ENCODE measurements at regions not wholly inside any gene's neighbourhood (a gene's known extent, or its start where the extent isn't known, plus 50 kb on each side); places are given as distances from the start of the nearest gene placed in this dataset.

GRCh38 chr15:31241888-31242522, 84.6 kb upstream of the KLF13 start:
- Histone ChIP-seq H3K9me3 (replicated peaks; ENCODE audit: control insufficient read depth, insufficient read depth, low read length) (no peaks in the 10 kb centered on the region), H3K9me1 (replicated peaks; ENCODE audit: control insufficient read depth, extremely low read depth, insufficient read depth, low read length) (no peaks in the 10 kb centered on the region), H3K4me2 (ENCODE audit: insufficient read depth, low read length) (no peak overlapping the region), H3K4me3 (replicated peaks in 1 of 3; ENCODE audit: insufficient read depth in 1 of 3, low read depth in 1 of 3, low read length in 3 of 3) (no peak overlapping the region), H2AFZ (ENCODE audit: low read depth, low read length) (no peak overlapping the region), H4K20me1 (replicated peaks; ENCODE audit: control insufficient read depth, extremely low read depth, insufficient read depth, low read length) (no peaks in the 10 kb centered on the region), H3K4me1 (ENCODE audit: control insufficient read depth, extremely low read depth, insufficient read depth, low read length) (no peaks in the 10 kb centered on the region), H3K36me3 (ENCODE audit: control insufficient read depth in 2 of 2, extremely low read depth in 1 of 2, insufficient read depth in 2 of 2, low read length in 2 of 2) (no peaks in the 10 kb centered on the region), H3K79me2 (ENCODE audit: control insufficient read depth, insufficient read depth, low read length) (no peaks in the 10 kb centered on the region), H3K9ac (replicated peaks; ENCODE audit: extremely low read depth, insufficient read depth, low read length) (no peak overlapping the region), H3K27ac (ENCODE audit: insufficient read depth, low read depth, low read length) (no peak overlapping the region), H3K27me3 (ENCODE audit: control insufficient read depth in 2 of 2, insufficient read depth in 2 of 2, low read length in 2 of 2) (no peaks in the 10 kb centered on the region)
- no TSS peak for BruUV-seq (replicated peaks)
- DNase-seq (ENCODE audit: low read depth, low spot score) (no peak), FAIRE-seq (no peak)
- dilution Hi-C loops (cut with MboI; ENCODE audit: extremely low pct_ligation_motif_present, low sequenced_read_pairs) = no loop called here
- TF ChIP-seq JUN (IDR thresholded peaks at IDR 0.05; ENCODE audit: borderline replicate concordance, insufficient read depth, insufficient read length, low read depth) = no peak
- no peak for TF ChIP-seq EZH2 (IDR thresholded peaks at IDR 0.05; ENCODE audit: borderline replicate concordance, low read depth, low read length, severe bottlenecking)
- no peak for TF ChIP-seq MYC (IDR thresholded peaks at IDR 0.05; ENCODE audit: low read depth, low read length)
- no peak for TF ChIP-seq POLR2AphosphoS5 (IDR thresholded peaks at IDR 0.05; ENCODE audit: insufficient read depth, low read depth, low read length)
- TF ChIP-seq FOS (IDR thresholded peaks at IDR 0.05; ENCODE audit: borderline replicate concordance, insufficient read depth, low read length) = no peak
- no peak for TF ChIP-seq POLR2A (IDR thresholded peaks at IDR 0.05; ENCODE audit: low read depth, low read length)
- TF ChIP-seq MAX (IDR thresholded peaks at IDR 0.05; ENCODE audit: insufficient read depth, insufficient read length) = no peak
- TF ChIP-seq, protein P1, sequence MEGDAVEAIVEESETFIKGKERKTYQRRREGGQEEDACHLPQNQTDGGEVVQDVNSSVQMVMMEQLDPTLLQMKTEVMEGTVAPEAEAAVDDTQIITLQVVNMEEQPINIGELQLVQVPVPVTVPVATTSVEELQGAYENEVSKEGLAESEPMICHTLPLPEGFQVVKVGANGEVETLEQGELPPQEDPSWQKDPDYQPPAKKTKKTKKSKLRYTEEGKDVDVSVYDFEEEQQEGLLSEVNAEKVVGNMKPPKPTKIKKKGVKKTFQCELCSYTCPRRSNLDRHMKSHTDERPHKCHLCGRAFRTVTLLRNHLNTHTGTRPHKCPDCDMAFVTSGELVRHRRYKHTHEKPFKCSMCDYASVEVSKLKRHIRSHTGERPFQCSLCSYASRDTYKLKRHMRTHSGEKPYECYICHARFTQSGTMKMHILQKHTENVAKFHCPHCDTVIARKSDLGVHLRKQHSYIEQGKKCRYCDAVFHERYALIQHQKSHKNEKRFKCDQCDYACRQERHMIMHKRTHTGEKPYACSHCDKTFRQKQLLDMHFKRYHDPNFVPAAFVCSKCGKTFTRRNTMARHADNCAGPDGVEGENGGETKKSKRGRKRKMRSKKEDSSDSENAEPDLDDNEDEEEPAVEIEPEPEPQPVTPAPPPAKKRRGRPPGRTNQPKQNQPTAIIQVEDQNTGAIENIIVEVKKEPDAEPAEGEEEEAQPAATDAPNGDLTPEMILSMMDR (IDR thresholded peaks at IDR 0.05; ENCODE audit: extremely low read depth in 1 of 2, insufficient read depth in 1 of 2, low read depth in 1 of 2, low read length in 2 of 2) = no peak
- no peak for TF ChIP-seq GATA2 (IDR thresholded peaks at IDR 0.05; ENCODE audit: insufficient read depth, insufficient read length, low read depth, low read length)
- intact Hi-C loops (cut with micrococcal nuclease) = no loop called here
- ChIA-PET CTCF (interaction anchor here (0.7 kb wide), 1 partner anchor 247 kb away, joined by 3 read pairs; no protein-coding TSS in a partner anchor), POLR2A (no interaction called here)
